WTC11 (cell line): ENCODE measurements at regions not wholly inside any gene's neighbourhood (a gene's known extent, or its start where the extent isn't known, plus 50 kb on each side); places are given as distances from the start of the nearest gene placed in this dataset.

Experiments used
- CBFB ChIP-seq: sonication (generic); formaldehyde crosslinking; IDR thresholded peaks from 2 replicates; pipeline ENCODE4 v1.8.1; 2022; ENCODE audit warnings: mild to moderate bottlenecking, low read depth, missing genetic modification reagents
- CREB1 ChIP-seq: sonication (generic); formaldehyde crosslinking; IDR thresholded peaks from 2 replicates; pipeline ENCODE4 v1.8.0; 2023; ENCODE audit warnings: mild to moderate bottlenecking, missing genetic modification reagents
- CTCF ChIP-seq: fragments of 200-600 bp; IDR thresholded peaks from 2 replicates; pipeline ENCODE4 v1.8.0; 2022; ENCODE audit warnings: antibody characterized with exemption
- FOXJ3 ChIP-seq: sonication (generic); formaldehyde crosslinking; IDR thresholded peaks from 2 replicates; pipeline ENCODE4 v1.9.0; 2021; ENCODE audit warnings: missing genetic modification reagents, mild to moderate bottlenecking, borderline replicate concordance
- FOXP1 ChIP-seq: sonication (generic); formaldehyde crosslinking; IDR thresholded peaks from 2 replicates; pipeline ENCODE4 v1.8.0; 2022; ENCODE audit warnings: missing genetic modification reagents, mild to moderate bottlenecking, moderate library complexity, borderline replicate concordance
- HMGA2 ChIP-seq: fragments of 250-450 bp; sonication (Bioruptor Pico); IDR thresholded peaks from 2 replicates; pipeline ENCODE4 v1.4.0; 2021; ENCODE audit warnings: mild to moderate bottlenecking, moderate library complexity
- KAT7 ChIP-seq: sonication (generic); formaldehyde crosslinking; IDR thresholded peaks from 2 replicates; pipeline ENCODE4 v1.8.1; 2023; ENCODE audit warnings: missing genetic modification reagents, mild to moderate bottlenecking, borderline replicate concordance
- NFATC4 ChIP-seq: fragments of 250-450 bp; sonication (Bioruptor Pico); IDR thresholded peaks from 2 replicates; pipeline ENCODE4 v1.9.0; 2021; ENCODE audit warnings: mild to moderate bottlenecking
- TEAD4 ChIP-seq: sonication (generic); formaldehyde crosslinking; IDR thresholded peaks from 2 replicates; pipeline ENCODE4 v1.8.0; 2022; ENCODE audit warnings: mild to moderate bottlenecking, missing genetic modification reagents
- USF1 ChIP-seq: sonication (generic); formaldehyde crosslinking; IDR thresholded peaks from 2 replicates; pipeline ENCODE4 v1.8.0; 2022; ENCODE audit warnings: mild to moderate bottlenecking, missing genetic modification reagents

- TF ChIP-seq FOXJ3 (CRISPR knock-in tag), result no peak
- no peak for TF ChIP-seq CTCF
- no peak for TF ChIP-seq FOXP1
- TF ChIP-seq CBFB, result no peak
- no peak for TF ChIP-seq KAT7 (CRISPR knock-in tag)
- no peak for TF ChIP-seq NFATC4 (CRISPR knock-in tag)
- TF ChIP-seq CREB1 (CRISPR knock-in tag), result no peak
- TF ChIP-seq HMGA2, result no peak
- no peak for TF ChIP-seq USF1 (CRISPR knock-in tag)
- TF ChIP-seq TEAD4, result no peak
Measured at GRCh38 chr9:13524245-13524644, 244.8 kb upstream of the MPDZ start.
